IMR-90 (cell line): ENCODE measurements at regions not wholly inside any gene's neighbourhood (a gene's known extent, or its start where the extent isn't known, plus 50 kb on each side); places are given as distances from the start of the nearest gene placed in this dataset.

Experiments used
- ATAC-seq: fragments of 200-7000 bp; cut with Tn5 transposase; 2 replicates; pipeline ENCODE4 v1.9.1; 2020; ENCODE audit warnings: low read depth, mild to moderate bottlenecking, moderate library complexity
- BruUV-seq: library from RNA; stranded (reverse); fragments of 400-500 nt; replicated peaks from 2 replicates; lab custom pipeline; 2021; lab: Mats Ljungman, UMichigan
- CTCF ChIA-PET: fragments of 300-600 bp; formaldehyde crosslinking; extraction: SDS; loops from one replicate; lab custom pipeline; 2021; ENCODE audit warnings: antibody characterized with exemption; lab: Yijun Ruan, JAX
- POLR2A ChIA-PET: fragments of 300-600 bp; sonication (Branson Sonifier 250); formaldehyde crosslinking; loops from one replicate; lab custom pipeline; 2022; ENCODE audit warnings: antibody characterized with exemption; ENCODE audit not compliant: unreplicated experiment; lab: Charles Lee
- DNase-seq: peaks from one replicate; pipeline ENCODE4 v3.0.0; 2013
- H2AFZ ChIP-seq: replicated peaks from 2 replicates; pipeline ENCODE3; 2013; ENCODE audit warnings: low read length, mild to moderate bottlenecking; ENCODE audit not compliant: poor library complexity
- H2AK5ac ChIP-seq: 2 replicates; pipeline ENCODE4 v1.6.1; 2013; ENCODE audit warnings: low read depth, low read length, inconsistent platforms
- H2AK9ac ChIP-seq: replicated peaks from 2 replicates; pipeline ENCODE3; 2013; ENCODE audit warnings: mild to moderate bottlenecking, low read depth, low read length, moderate library complexity; ENCODE audit not compliant: poor library complexity
- H2BK120ac ChIP-seq: 2 replicates; pipeline ENCODE4 v1.6.1; 2013; ENCODE audit warnings: low read depth, low read length, inconsistent platforms
- H2BK15ac ChIP-seq: 3 replicates; pipeline ENCODE4 v1.6.1; 2013; ENCODE audit warnings: low read depth, low read length, inconsistent platforms
- H2BK20ac ChIP-seq: 2 replicates; pipeline ENCODE4 v1.6.1; 2013; ENCODE audit warnings: low read depth, mild to moderate bottlenecking, inconsistent platforms, low read length, moderate library complexity
- H2BK5ac ChIP-seq: 2 replicates; pipeline ENCODE4 v1.6.1; 2013; ENCODE audit warnings: mild to moderate bottlenecking, low read depth, low read length, inconsistent platforms; ENCODE audit not compliant: poor library complexity, severe bottlenecking
- H3K14ac ChIP-seq: replicated peaks from 2 replicates; pipeline ENCODE4 v1.6.1; 2013; ENCODE audit warnings: low read depth, low read length, inconsistent platforms
- H3K18ac ChIP-seq: 2 replicates; pipeline ENCODE4 v1.6.1; 2013; ENCODE audit warnings: low read depth, low read length, control low read depth
- H3K23ac ChIP-seq: 2 replicates; pipeline ENCODE4 v1.6.1; 2013; ENCODE audit warnings: low read depth, low read length, inconsistent platforms
- H3K27ac ChIP-seq: 2 replicates; pipeline ENCODE4 v1.5.1; 2013; ENCODE audit warnings: mild to moderate bottlenecking, control low read depth, low read length; ENCODE audit not compliant: insufficient read depth
- H3K27me3 ChIP-seq: 2 replicates; pipeline ENCODE4 v1.6.1; 2013; ENCODE audit warnings: low read length; ENCODE audit not compliant: control insufficient read depth, insufficient read depth
- H3K36me3 ChIP-seq: 2 replicates; pipeline ENCODE4 v1.6.1; 2013; ENCODE audit warnings: low read length, mixed read lengths; ENCODE audit not compliant: control insufficient read depth, insufficient read depth
- H3K4ac ChIP-seq: 2 replicates; pipeline ENCODE4 v1.6.1; 2013; ENCODE audit warnings: low read depth, low read length, inconsistent platforms
- H3K4me1 ChIP-seq: 2 replicates; pipeline ENCODE4 v1.6.1; 2013; ENCODE audit warnings: low read length, mixed read lengths; ENCODE audit not compliant: control insufficient read depth, insufficient read depth
- H3K4me2 ChIP-seq: 2 replicates; pipeline ENCODE4 v1.6.1; 2013; ENCODE audit warnings: low read depth, mild to moderate bottlenecking, control low read depth, low read length, moderate library complexity
- H3K4me3 ChIP-seq: 2 replicates; pipeline ENCODE4 v1.5.1; 2013; ENCODE audit warnings: low read depth, mild to moderate bottlenecking, control low read depth, low read length, moderate library complexity; ENCODE audit not compliant: insufficient read depth
- H3K56ac ChIP-seq: 2 replicates; pipeline ENCODE4 v1.6.1; 2013; ENCODE audit warnings: low read length, inconsistent platforms; ENCODE audit not compliant: insufficient read depth; ENCODE audit errors: extremely low read depth
- H3K79me1 ChIP-seq, 2 experiments: 2 replicates each; pipeline ENCODE4 v1.6.1; 2013; ENCODE audit warnings: low read length in 2 of 2, inconsistent platforms in 1 of 2, low read depth in 1 of 2
- H3K9ac ChIP-seq: 2 replicates; pipeline ENCODE4 v1.6.1; 2013; ENCODE audit warnings: low read depth, low read length, control low read depth
- H3K9me1 ChIP-seq: 2 replicates; pipeline ENCODE4 v1.6.1; 2013; ENCODE audit warnings: low read length, inconsistent platforms; ENCODE audit not compliant: insufficient read depth
- H3K9me3 ChIP-seq: 2 replicates; pipeline ENCODE4 v1.6.1; 2013; ENCODE audit warnings: low read length; ENCODE audit not compliant: control insufficient read depth, insufficient read depth
- H4K20me1 ChIP-seq: 2 replicates; pipeline ENCODE4 v1.6.1; 2013; ENCODE audit warnings: low read length, inconsistent platforms; ENCODE audit not compliant: insufficient read depth
- H4K5ac ChIP-seq: 2 replicates; pipeline ENCODE4 v1.6.1; 2013; ENCODE audit warnings: mild to moderate bottlenecking, low read depth, low read length, control low read depth
- H4K8ac ChIP-seq, 2 experiments: 2 replicates each; pipeline ENCODE4 v1.6.1; 2013; ENCODE audit warnings: low read depth in 2 of 2, low read length in 2 of 2, control low read depth in 1 of 2, inconsistent platforms in 1 of 2
- H4K91ac ChIP-seq: 2 replicates; pipeline ENCODE4 v1.6.1; 2013; ENCODE audit warnings: low read depth, low read length, inconsistent platforms; ENCODE audit not compliant: insufficient read depth
- CEBPB ChIP-seq: IDR thresholded peaks from 2 replicates; pipeline ENCODE4 v1.6.1; 2012; ENCODE audit warnings: low read depth, low read length, improper control_type of control experiment
- CHD1 ChIP-seq: IDR thresholded peaks from 2 replicates; pipeline ENCODE4 v1.6.1; 2012; ENCODE audit warnings: low read depth, low read length, improper control_type of control experiment
- MAFK ChIP-seq: IDR thresholded peaks from 2 replicates; pipeline ENCODE4 v1.6.1; 2012; ENCODE audit warnings: low read depth, low read length, improper control_type of control experiment
- NFE2L2 ChIP-seq: fragments of 150-350 bp; IDR thresholded peaks from 2 replicates; pipeline ENCODE4 v1.6.1; 2016; ENCODE audit warnings: low read depth, mild to moderate bottlenecking, low read length
- POLR2A ChIP-seq: IDR thresholded peaks from 2 replicates; pipeline ENCODE4 v1.6.1; 2012; ENCODE audit warnings: mild to moderate bottlenecking, low read depth, low read length
- RCOR1 ChIP-seq: IDR thresholded peaks from 2 replicates; pipeline ENCODE4 v1.6.1; 2012; ENCODE audit warnings: mild to moderate bottlenecking, low read length, improper control_type of control experiment; ENCODE audit not compliant: insufficient replicate concordance
- RFX5 ChIP-seq: IDR thresholded peaks from 2 replicates; pipeline ENCODE4 v1.8.0; 2012; ENCODE audit warnings: low read depth, mild to moderate bottlenecking, low read length, moderate library complexity
- SMC3 ChIP-seq: fragments of 150-350 bp; IDR thresholded peaks from 2 replicates; pipeline ENCODE4 v1.6.1; 2016; ENCODE audit warnings: low read depth, mild to moderate bottlenecking, antibody characterized with exemption, low read length, moderate library complexity
- USF2 ChIP-seq: fragments of 150-350 bp; IDR thresholded peaks from 2 replicates; pipeline ENCODE4 v1.6.1; 2017; ENCODE audit warnings: mild to moderate bottlenecking, antibody characterized with exemption, low read length, low read depth
- WGBS, 2 experiments: methylation state at CpG; one replicate each; pipeline versions ENCODE4 v1.1.5 to v1.1.7; 2013; ENCODE audit warnings: missing lambda C conversion rate in 2 of 2; ENCODE audit not compliant: insufficient read length in 1 of 2; ENCODE audit errors: extremely low coverage in 2 of 2; 5-methylcytosine and 5-hydroxymethylcytosine counted together
- dilution Hi-C: fragments of 300-500 bp; cut with HindIII; formaldehyde crosslinking; loops from one replicate; pipeline ENCODE4 v1.14.3; 2018; ENCODE audit warnings: low sequenced_read_pairs; ENCODE audit not compliant: unreplicated experiment
- in situ Hi-C: fragments of 300-500 bp; cut with MboI; formaldehyde crosslinking; loops from 3 replicates; pipeline ENCODE4 v1.14.3; 2019; ENCODE audit warnings: low sequenced_read_pairs, inconsistent platforms, mixed read lengths
- intact Hi-C: fragments of 100-400 bp; cut with micrococcal nuclease; formaldehyde crosslinking; loops from 2 replicates; pipeline ENCODE4 v1.10.0; 2022
- TF ChIP-seq, protein P1 (sequence below): conservative IDR thresholded peaks from 2 replicates; pipeline ENCODE4 v1.5.1; 2012; ENCODE audit warnings: mild to moderate bottlenecking, low read depth, low read length, improper control_type of control experiment

GRCh38 chr5:2464141-2464540 is 287.3 kb downstream of the IRX2 start:
- Histone ChIP-seq H4K8ac (no peak overlapping the region), H3K9me1 (no peaks in the 10 kb centered on the region), H3K4me2 (no peak overlapping the region), H3K56ac (no peak overlapping the region), H3K36me3 (no peaks in the 10 kb centered on the region), H2BK5ac (no peak overlapping the region), H3K14ac (no peak overlapping the region), H3K27me3 (no peaks in the 10 kb centered on the region), H4K5ac (no peak overlapping the region), H4K20me1 (no peaks in the 10 kb centered on the region), H3K4ac (no peak overlapping the region), H3K18ac (no peak overlapping the region), H3K9me3 (peaks cover 33% of the 10 kb centered on the region), H2BK20ac (no peak overlapping the region), H3K27ac (no peak overlapping the region), H2AFZ (no peak overlapping the region), H2BK15ac (no peak overlapping the region), H2AK9ac (no peak overlapping the region), H3K4me1 (no peaks in the 10 kb centered on the region), H2BK120ac (no peak overlapping the region), H2AK5ac (no peak overlapping the region), H3K79me1 (no peaks in the 10 kb centered on the region), H3K23ac (no peak overlapping the region), H3K9ac (no peak overlapping the region), H4K91ac (no peak overlapping the region), H3K4me3 (no peak overlapping the region)
- intact Hi-C loops (no loop called here), in situ Hi-C loops (no loop called here), dilution Hi-C loops (no loop called here)
- ChIA-PET POLR2A (no interaction called here), CTCF (no interaction called here)
- WGBS, 2 experiments = 60% methylated on average over 6 of the region's 9 CpGs; no CpG with 5 or more reads in 1 of the 2 experiments
- ATAC-seq (no peak), DNase-seq (no peak)
- TF ChIP-seq, protein P1, sequence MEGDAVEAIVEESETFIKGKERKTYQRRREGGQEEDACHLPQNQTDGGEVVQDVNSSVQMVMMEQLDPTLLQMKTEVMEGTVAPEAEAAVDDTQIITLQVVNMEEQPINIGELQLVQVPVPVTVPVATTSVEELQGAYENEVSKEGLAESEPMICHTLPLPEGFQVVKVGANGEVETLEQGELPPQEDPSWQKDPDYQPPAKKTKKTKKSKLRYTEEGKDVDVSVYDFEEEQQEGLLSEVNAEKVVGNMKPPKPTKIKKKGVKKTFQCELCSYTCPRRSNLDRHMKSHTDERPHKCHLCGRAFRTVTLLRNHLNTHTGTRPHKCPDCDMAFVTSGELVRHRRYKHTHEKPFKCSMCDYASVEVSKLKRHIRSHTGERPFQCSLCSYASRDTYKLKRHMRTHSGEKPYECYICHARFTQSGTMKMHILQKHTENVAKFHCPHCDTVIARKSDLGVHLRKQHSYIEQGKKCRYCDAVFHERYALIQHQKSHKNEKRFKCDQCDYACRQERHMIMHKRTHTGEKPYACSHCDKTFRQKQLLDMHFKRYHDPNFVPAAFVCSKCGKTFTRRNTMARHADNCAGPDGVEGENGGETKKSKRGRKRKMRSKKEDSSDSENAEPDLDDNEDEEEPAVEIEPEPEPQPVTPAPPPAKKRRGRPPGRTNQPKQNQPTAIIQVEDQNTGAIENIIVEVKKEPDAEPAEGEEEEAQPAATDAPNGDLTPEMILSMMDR = no peak
- TF ChIP-seq MAFK (no peak), RCOR1 (no peak), NFE2L2 (no peak), CEBPB (no peak), CHD1 (no peak), USF2 (no peak), SMC3 (no peak), RFX5 (no peak), POLR2A (no peak)
- BruUV-seq = no TSS peak
